Epithelial cell of prostate (primary cell): ENCODE measurements at regions not wholly inside any gene's neighbourhood (a gene's known extent, or its start where the extent isn't known, plus 50 kb on each side); places are given as distances from the start of the nearest gene placed in this dataset.

Experiments
- DNase-seq: peaks from one replicate; pipeline ENCODE4 v3.0.0-alpha.2; 2011; ENCODE audit warnings: low read depth, low spot score
- H3K27ac ChIP-seq: fragments of 450-650 bp; 2 replicates; pipeline ENCODE4 v1.5.1; 2017; ENCODE audit warnings: mild to moderate bottlenecking

- no peak for DNase-seq
- H3K27ac ChIP-seq = no peak overlapping the region
These were observed 278.8 kb upstream of the JARID2 start for GRCh38 chr6:14966906-14967711.

DNA sequence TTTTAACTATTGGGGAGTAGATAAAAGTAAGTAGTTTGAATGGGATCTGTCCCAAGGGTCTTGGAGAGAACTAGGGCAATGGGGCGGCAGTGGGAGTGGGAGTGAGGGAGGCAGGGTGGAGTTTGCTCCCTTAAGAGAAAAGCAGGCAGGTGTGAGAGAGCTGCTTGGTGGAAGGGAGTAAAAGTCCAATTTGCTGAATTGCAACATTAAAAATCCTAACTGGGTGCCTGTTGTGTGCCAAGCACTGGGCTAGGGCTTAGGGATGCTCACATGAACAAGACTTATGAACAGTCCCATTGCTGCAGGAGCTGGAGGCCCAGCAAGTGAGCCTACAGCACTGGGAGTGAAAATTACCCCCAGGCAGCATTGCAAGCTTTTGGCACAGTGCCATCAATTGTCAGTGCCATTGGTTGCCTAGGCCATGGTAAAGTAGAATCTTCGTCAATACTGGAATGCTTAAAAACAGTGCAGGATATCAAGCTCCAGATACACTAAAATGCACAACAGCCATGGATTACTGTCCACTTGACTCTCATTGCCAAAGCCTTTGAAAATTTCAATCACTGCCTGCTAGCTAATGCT, 277.7 kb upstream of the JARID2 start:
- H3K27ac ChIP-seq = no peak overlapping the region
- DNase-seq = no peak

- DNase-seq = no peak
- H3K27ac ChIP-seq = no peak overlapping the region
These were observed 276.7 kb upstream of the JARID2 start for GRCh38 chr6:14969126-14969525.

DNA sequence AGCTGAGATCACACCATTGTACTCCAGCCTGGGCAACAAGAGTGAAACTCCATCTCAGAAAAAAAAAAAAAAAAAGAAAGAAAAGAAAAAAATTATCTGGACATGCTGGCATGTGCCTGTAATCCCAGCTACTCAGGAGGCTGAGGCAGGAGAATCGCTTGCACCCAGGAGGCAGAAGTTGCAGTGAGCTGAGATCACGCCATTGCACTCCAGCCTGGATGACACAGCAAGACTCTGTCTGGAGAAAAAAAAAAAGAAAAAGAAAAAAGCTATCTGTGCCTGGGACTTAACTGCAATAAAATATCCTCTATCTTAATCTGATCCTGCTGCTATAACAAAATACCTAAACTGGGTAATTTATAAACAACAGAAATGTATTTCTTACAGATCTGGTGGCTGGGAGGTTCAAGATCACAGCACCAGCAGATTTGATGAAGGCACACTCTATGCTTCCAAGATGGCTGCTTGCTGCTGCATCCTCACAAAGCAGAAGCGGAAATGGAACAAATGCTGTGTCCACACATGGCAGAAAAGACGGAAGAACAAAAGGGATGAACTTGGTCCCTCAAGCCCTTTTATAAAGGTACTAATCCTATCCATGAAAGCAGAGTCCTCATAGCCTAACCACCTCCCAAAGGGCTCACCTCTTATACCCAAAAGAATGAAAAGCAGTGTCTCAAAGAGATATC, 273.3 kb upstream of the JARID2 start:
- no peak overlapping the region for H3K27ac ChIP-seq
- no peak for DNase-seq

DNA sequence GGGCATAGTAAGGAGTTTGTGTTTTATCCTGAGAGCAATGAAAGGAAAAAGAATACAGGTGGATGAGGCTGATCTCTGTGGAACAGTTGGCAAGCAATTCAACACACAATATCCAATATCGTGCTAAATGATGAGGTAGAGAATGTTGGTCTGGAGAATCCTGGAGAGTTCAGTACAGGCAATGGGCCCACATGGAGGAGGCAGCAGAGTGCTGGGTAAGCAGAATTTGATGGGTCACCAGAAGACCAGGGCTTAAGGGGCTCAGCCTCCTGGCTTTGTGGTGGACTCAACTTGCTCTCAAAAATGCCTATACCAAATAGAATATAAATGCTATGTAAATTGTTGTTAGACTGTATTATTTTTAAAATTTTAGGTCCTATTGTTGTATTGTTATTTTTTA, 271.5 kb upstream of the JARID2 start:
- DNase-seq = no peak
- H3K27ac ChIP-seq = no peak overlapping the region

- no peak for DNase-seq
- no peak overlapping the region for H3K27ac ChIP-seq
These were observed 270.9 kb upstream of the JARID2 start for GRCh38 chr6:14974792-14975470.

GRCh38 chr6:14975471-14975817, 270.4 kb upstream of the JARID2 start:
- DNase-seq = no peak
- H3K27ac ChIP-seq = no peak overlapping the region

- H3K27ac ChIP-seq = no peak overlapping the region
- no peak for DNase-seq
These were observed 268.0 kb upstream of the JARID2 start for GRCh38 chr6:14977747-14978382.

GRCh38 chr6:14981960-14982359, 263.9 kb upstream of the JARID2 start:
- no peak for DNase-seq
- no peak overlapping the region for H3K27ac ChIP-seq

GRCh38 chr6:14983599-14984518, 262.0 kb upstream of the JARID2 start:
- H3K27ac ChIP-seq = no peak overlapping the region
- DNase-seq = no peak

- H3K27ac ChIP-seq = no peak overlapping the region
- DNase-seq = no peak
These were observed 261.4 kb upstream of the JARID2 start for GRCh38 chr6:14984519-14984853.

GRCh38 chr6:14985366-14985765, 260.5 kb upstream of the JARID2 start:
- DNase-seq = no peak
- no peak overlapping the region for H3K27ac ChIP-seq

DNA sequence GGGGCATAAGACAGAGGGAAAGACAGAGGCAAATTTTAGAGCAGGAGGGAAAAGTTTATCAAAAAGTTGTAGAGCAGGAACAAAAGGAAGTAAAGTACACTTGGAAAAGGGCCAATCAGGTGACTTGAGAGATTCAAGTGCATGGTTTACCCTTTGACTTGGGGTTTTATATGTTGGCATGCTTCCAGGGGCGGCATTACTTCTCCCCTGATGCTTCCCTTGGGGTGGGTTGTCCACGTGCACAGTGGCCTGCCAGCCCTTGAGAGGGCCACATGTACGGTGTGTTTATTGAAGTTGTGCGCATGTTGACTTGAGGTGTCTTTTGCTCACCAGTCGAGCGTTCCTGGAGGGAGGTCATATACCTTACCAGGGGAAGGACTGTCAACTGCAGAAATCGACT, 259.5 kb upstream of the JARID2 start:
- no peak for DNase-seq
- no peak overlapping the region for H3K27ac ChIP-seq

- H3K27ac ChIP-seq = no peak overlapping the region
- DNase-seq = no peak
These were observed 258.4 kb upstream of the JARID2 start for GRCh38 chr6:14987490-14987889.

DNA sequence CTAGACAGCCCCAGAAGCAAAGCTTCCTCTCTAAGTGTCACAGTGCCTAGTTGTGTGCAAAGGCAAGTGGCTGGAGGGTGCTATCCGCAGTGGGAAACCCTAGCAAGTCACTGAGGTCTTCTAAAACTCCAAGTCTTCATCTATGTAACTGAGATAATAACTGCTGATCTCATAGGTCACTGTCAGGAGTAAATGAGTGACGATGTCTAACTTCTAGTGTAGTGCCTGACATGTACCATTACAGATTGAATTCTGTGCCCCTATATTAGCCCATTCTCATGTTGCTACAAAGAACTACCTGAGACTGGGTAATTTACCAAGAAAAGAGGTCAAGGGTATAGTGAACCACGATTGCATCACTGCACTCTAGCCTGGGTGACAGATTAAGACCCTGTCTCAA, 253.5 kb upstream of the JARID2 start:
- no peak for DNase-seq
- no peak overlapping the region for H3K27ac ChIP-seq

DNA sequence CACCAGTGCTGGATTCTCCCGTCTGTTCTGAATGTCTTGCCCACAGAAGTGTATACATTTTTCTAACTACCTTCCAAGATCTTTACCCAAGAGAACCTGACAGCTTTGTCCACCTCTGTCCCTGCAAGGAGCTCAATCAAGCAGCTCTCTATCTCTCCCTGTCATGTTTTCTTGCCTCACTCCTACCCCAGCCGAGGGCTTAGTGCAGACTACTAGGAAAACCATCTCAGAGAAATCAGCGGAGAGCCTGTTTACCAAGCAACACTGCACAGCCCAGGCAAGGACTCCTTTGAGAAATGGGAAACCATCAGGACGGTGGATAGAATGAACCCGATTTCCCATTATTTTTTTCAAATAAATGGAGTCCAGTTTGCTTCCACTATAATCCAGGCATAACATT, 250.7 kb upstream of the JARID2 start:
- H3K27ac ChIP-seq = no peak overlapping the region
- DNase-seq = no peak

- no peak overlapping the region for H3K27ac ChIP-seq
- no peak for DNase-seq
These were observed 249.8 kb upstream of the JARID2 start for GRCh38 chr6:14995966-14996602.

GRCh38 chr6:14996892-14997291, 249.0 kb upstream of the JARID2 start:
- H3K27ac ChIP-seq = no peak overlapping the region
- DNase-seq = no peak

DNA sequence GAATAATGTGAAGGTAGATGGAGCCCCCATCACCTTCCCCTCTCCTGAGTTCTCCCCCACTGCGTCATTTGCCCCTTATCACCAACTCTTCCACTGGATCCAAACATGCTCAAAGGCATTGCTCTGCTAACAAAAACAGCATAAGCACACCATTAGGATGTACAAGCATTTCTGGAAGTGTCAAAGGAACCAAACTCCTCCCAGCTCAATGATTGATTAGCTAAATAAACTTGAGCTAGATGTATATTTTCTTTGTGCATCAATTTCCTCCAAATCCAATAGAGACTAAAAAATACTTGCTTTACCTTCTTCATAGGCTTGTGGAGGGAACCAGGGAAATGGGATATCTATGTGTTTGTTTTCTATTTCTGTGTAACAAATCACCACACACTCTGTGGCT, 248.4 kb upstream of the JARID2 start:
- H3K27ac ChIP-seq = no peak overlapping the region
- no peak for DNase-seq
